ENCODE measurements at regions not wholly inside any gene's neighbourhood (a gene's known extent, or its start where the extent isn't known, plus 50 kb on each side); places are given as distances from the start of the nearest gene placed in this dataset.
"Not testable (repeated sequence)": the region's sequence is repeated elsewhere in the genome, so short reads cannot be mapped to it uniquely, and the experiment has no call there.

DNA sequence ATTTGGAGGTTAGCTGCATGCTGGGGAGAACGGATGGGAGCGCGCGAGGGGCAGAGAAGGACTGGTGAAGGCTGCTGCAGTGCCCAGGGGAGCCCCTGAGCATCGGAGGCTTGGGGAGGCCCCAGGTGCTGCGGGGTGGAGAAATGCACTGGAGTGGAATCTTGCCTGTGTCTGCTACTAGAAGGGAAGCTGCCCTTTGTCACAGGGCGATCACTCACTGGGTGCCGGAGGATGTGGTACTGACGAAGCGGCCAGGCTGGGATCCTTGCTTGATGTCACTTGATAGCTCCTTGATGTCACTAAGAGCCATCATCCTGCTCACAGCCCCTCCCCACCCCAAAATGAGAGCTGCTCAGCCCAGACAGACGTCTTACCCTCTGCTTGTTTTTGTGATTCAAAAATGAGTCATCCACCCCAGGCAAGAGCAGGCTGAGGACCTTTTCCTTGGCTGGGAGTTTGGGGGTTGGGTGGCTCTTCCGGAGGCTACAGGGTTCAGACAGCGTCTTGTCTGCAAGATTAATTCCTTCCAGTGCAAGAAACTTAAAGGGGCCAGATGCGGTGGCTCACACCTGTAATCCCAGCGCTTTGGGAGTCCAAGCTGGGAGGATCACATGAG is 62.6 kb upstream of the PMEPA1 start:
- no peak overlapping the region for H3K4me2 ChIP-seq (ENCODE audit: low read length)
- no peaks in the 10 kb centered on the region for H3K79me2 ChIP-seq (ENCODE audit: insufficient read depth, low read depth, low read length)
- H2AFZ ChIP-seq (ENCODE audit: low read length), result no peak overlapping the region
- TF ChIP-seq, protein P1, sequence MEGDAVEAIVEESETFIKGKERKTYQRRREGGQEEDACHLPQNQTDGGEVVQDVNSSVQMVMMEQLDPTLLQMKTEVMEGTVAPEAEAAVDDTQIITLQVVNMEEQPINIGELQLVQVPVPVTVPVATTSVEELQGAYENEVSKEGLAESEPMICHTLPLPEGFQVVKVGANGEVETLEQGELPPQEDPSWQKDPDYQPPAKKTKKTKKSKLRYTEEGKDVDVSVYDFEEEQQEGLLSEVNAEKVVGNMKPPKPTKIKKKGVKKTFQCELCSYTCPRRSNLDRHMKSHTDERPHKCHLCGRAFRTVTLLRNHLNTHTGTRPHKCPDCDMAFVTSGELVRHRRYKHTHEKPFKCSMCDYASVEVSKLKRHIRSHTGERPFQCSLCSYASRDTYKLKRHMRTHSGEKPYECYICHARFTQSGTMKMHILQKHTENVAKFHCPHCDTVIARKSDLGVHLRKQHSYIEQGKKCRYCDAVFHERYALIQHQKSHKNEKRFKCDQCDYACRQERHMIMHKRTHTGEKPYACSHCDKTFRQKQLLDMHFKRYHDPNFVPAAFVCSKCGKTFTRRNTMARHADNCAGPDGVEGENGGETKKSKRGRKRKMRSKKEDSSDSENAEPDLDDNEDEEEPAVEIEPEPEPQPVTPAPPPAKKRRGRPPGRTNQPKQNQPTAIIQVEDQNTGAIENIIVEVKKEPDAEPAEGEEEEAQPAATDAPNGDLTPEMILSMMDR (conservative IDR thresholded peaks at IDR 0.05; ENCODE audit: low read length), result no peak
- no peak for TF ChIP-seq EZH2phosphoT487 (IDR thresholded peaks at IDR 0.05; ENCODE audit: borderline replicate concordance, low read depth, low read length)
- BruUV-seq (replicated peaks), result no TSS peak
- POLR2A ChIA-PET, result interaction anchor here (1.0 kb wide), 1 partner anchor 10 kb away, joined by 5 read pairs; no protein-coding TSS in a partner anchor
- no peaks in the 10 kb centered on the region for H3K36me3 ChIP-seq (ENCODE audit: insufficient read depth, low read length)
- CTCF ChIA-PET (ENCODE audit: unreplicated experiment), result no interaction called here
- no peak overlapping the region for H3K27ac ChIP-seq (ENCODE audit: low read depth, low read length, poor library complexity, severe bottlenecking)
- no peaks in the 10 kb centered on the region for H3K9me3 ChIP-seq (ENCODE audit: low read length)
- no peaks in the 10 kb centered on the region for H3K9me2 ChIP-seq (ENCODE audit: insufficient read depth, low read length)
- no peaks in the 10 kb centered on the region for H3K4me1 ChIP-seq (ENCODE audit: insufficient read depth, low read length, poor library complexity, severe bottlenecking)
- intact Hi-C loops (cut with micrococcal nuclease; ENCODE audit: unreplicated experiment), result no loop called here
- H4K20me1 ChIP-seq (ENCODE audit: insufficient read depth, low read length), result no peaks in the 10 kb centered on the region
- no peak for DNase-seq (ENCODE audit: low spot score)
- H3K4me3 ChIP-seq (ENCODE audit: low read depth, low read length, poor library complexity, severe bottlenecking), result no peak overlapping the region

DNA sequence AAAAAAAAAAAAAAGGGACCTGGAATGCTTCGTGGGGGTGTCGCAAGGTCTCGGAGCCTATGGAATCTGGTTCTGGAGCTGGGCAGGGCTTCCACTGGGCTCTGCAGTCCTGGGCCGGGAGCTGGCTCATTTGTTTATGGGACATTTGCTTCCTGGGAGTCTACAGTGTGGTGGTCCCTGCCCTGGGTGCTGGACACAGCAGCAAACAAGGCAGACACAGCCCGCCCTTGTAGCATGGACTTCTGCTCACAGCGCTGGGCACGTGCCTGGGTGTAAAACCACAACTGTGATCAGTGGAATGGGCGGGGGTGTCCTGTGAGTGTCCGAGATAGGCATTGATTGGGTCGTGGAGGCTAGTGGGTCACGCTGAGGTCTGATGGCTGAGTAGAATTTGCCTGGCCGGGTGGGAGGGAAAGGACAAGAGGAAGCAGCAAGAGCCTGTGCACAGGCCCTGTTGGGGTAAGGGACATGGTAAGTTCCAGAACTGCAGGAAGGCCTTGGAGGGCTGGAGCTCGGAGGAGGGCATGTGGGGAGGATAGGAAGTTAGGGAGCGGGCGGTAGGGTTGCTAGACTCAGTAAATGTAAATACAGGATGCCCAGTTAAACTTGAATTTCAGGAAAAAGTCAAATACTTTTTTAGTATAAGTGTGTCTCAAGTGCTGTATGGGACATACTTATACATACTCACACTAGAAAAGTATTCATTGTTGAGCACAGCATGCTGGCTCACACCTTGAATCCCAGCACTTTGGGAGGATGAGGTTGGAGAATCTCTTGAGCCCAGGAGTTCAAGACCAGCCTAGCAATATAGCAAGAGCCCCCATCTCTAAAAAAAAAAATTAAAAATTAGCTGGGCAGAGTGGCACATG is 61.3 kb upstream of the PMEPA1 start:
- Histone ChIP-seq H2AFZ (ENCODE audit: low read length) (no peak overlapping the region), H3K79me2 (ENCODE audit: insufficient read depth, low read depth, low read length) (no peaks in the 10 kb centered on the region), H3K27ac (ENCODE audit: low read depth, low read length, poor library complexity, severe bottlenecking) (no peak overlapping the region), H3K4me3 (ENCODE audit: low read depth, low read length, poor library complexity, severe bottlenecking) (no peak overlapping the region), H3K36me3 (ENCODE audit: insufficient read depth, low read length) (no peaks in the 10 kb centered on the region), H3K4me2 (ENCODE audit: low read length) (no peak overlapping the region), H4K20me1 (ENCODE audit: insufficient read depth, low read length) (no peaks in the 10 kb centered on the region), H3K9me2 (ENCODE audit: insufficient read depth, low read length) (no peaks in the 10 kb centered on the region), H3K4me1 (ENCODE audit: insufficient read depth, low read length, poor library complexity, severe bottlenecking) (no peaks in the 10 kb centered on the region), H3K9me3 (ENCODE audit: low read length) (no peaks in the 10 kb centered on the region)
- POLR2A ChIA-PET, result interaction anchor here (0.7 kb wide), 3 partner anchors 15 to 680 kb away, joined by 3 to 4 read pairs (median 3); no protein-coding TSS in a partner anchor
- DNase-seq (ENCODE audit: low spot score), result no peak
- CTCF ChIA-PET (ENCODE audit: unreplicated experiment), result no interaction called here
- TF ChIP-seq, protein P1 (conservative IDR thresholded peaks at IDR 0.05; ENCODE audit: low read length), result no peak
- no peak for TF ChIP-seq EZH2phosphoT487 (IDR thresholded peaks at IDR 0.05; ENCODE audit: borderline replicate concordance, low read depth, low read length)
- intact Hi-C loops (cut with micrococcal nuclease; ENCODE audit: unreplicated experiment), result no loop called here
- BruUV-seq (replicated peaks), result no TSS peak

DNA sequence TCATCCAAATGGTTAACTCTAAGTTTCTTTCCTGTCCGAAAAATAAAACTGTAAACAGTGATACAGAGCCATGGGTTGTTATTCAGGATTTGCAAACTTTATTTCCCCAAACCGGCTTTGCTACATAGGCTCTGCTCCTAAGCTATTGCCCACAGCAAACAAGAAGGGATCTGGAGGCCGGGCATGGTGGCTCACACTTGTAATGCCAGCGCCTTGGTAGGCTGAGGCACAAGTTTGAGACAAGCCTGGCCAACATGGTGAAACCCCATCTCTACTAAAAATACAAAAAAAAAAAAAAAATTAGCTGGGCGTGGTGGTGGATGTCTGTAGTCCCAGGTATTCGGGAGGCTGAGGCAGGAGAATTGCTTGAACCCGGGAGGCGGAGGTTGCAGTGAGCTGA is 60.6 kb upstream of the PMEPA1 start:
- H3K4me1 ChIP-seq (ENCODE audit: insufficient read depth, low read length, poor library complexity, severe bottlenecking); CTCF ChIA-PET (ENCODE audit: unreplicated experiment); intact Hi-C loops (cut with micrococcal nuclease; ENCODE audit: unreplicated experiment); H3K4me2 ChIP-seq (ENCODE audit: low read length); H2AFZ ChIP-seq (ENCODE audit: low read length); H3K27ac ChIP-seq (ENCODE audit: low read depth, low read length, poor library complexity, severe bottlenecking); H4K20me1 ChIP-seq (ENCODE audit: insufficient read depth, low read length); H3K9me3 ChIP-seq (ENCODE audit: low read length); BruUV-seq (replicated peaks); H3K9me2 ChIP-seq (ENCODE audit: insufficient read depth, low read length); DNase-seq (ENCODE audit: low spot score); H3K79me2 ChIP-seq (ENCODE audit: insufficient read depth, low read depth, low read length); H3K4me3 ChIP-seq (ENCODE audit: low read depth, low read length, poor library complexity, severe bottlenecking); H3K36me3 ChIP-seq (ENCODE audit: insufficient read depth, low read length): not testable (repeated sequence)
- POLR2A ChIA-PET, result interaction anchor here (0.7 kb wide), 3 partner anchors 15 to 679 kb away, joined by 3 to 4 read pairs (median 3); no protein-coding TSS in a partner anchor

All from OCI-LY7 (cell line).